MM.1S (cell line): ENCODE measurements at regions not wholly inside any gene's neighbourhood (a gene's known extent, or its start where the extent isn't known, plus 50 kb on each side); places are given as distances from the start of the nearest gene placed in this dataset.

ENCODE experiments used
- EZH2 ChIP-seq: fragments of 300-600 bp; sonication (generic); optimal IDR thresholded peaks from 2 replicates; pipeline ENCODE3; 2017; ENCODE audit warnings: low read depth, mild to moderate bottlenecking, antibody characterized with exemption, low read length, mixed read lengths
- EZH2phosphoT487 ChIP-seq: fragments of 300-600 bp; sonication (generic); IDR thresholded peaks from 2 replicates; pipeline ENCODE4 v1.6.1; 2018; ENCODE audit warnings: antibody characterized with exemption, low read length
- TF ChIP-seq, protein P1 (sequence below): fragments of 300-600 bp; sonication (generic); IDR thresholded peaks from 2 replicates; pipeline ENCODE4 v1.5.1; 2016; ENCODE audit warnings: antibody characterized with exemption, low read length, mixed read lengths

DNA sequence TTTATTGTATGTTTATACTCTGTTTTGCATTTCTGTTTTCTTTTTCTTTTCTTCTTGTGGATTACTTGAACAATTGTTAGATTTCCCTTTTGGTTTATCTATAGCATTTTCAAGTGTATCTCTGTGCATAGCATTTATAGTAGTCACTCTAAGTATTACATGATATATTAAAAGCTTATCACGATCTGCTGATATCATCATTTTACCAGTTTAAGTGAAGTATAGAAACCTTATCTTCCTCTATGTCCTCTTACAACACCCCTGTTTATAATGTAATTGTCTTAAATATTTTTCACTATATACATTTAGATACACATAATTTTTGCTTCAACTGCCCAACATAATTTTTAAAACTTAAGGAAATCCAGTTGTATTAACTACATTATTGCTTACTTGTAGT lies 513.9 kb upstream of the CELF2 start:
- TF ChIP-seq, protein P1, sequence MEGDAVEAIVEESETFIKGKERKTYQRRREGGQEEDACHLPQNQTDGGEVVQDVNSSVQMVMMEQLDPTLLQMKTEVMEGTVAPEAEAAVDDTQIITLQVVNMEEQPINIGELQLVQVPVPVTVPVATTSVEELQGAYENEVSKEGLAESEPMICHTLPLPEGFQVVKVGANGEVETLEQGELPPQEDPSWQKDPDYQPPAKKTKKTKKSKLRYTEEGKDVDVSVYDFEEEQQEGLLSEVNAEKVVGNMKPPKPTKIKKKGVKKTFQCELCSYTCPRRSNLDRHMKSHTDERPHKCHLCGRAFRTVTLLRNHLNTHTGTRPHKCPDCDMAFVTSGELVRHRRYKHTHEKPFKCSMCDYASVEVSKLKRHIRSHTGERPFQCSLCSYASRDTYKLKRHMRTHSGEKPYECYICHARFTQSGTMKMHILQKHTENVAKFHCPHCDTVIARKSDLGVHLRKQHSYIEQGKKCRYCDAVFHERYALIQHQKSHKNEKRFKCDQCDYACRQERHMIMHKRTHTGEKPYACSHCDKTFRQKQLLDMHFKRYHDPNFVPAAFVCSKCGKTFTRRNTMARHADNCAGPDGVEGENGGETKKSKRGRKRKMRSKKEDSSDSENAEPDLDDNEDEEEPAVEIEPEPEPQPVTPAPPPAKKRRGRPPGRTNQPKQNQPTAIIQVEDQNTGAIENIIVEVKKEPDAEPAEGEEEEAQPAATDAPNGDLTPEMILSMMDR = no peak
- TF ChIP-seq EZH2 = no peak
- no peak for TF ChIP-seq EZH2phosphoT487
